Hepatocyte (in vitro differentiated cells): ENCODE measurements at regions not wholly inside any gene's neighbourhood (a gene's known extent, or its start where the extent isn't known, plus 50 kb on each side); places are given as distances from the start of the nearest gene placed in this dataset.

Source experiments
- CTCF ChIP-seq: fragments of 200-600 bp; sonication (generic); IDR thresholded peaks from 2 replicates; pipeline ENCODE4 v1.5.1; 2016; ENCODE audit warnings: antibody characterized with exemption, mild to moderate bottlenecking; ENCODE audit not compliant: poor library complexity
- EZH2 ChIP-seq: fragments of 200-600 bp; sonication (generic); IDR thresholded peaks from 2 replicates; pipeline ENCODE4 v1.6.1; 2016; ENCODE audit warnings: antibody characterized with exemption, mild to moderate bottlenecking, borderline replicate concordance
- EZH2phosphoT487 ChIP-seq: fragments of 200-600 bp; sonication (generic); IDR thresholded peaks from one replicate; pipeline ENCODE4 v1.6.1; 2018; ENCODE audit warnings: antibody characterized with exemption, mild to moderate bottlenecking, low read depth, moderate library complexity; ENCODE audit not compliant: unreplicated experiment, severe bottlenecking

DNA sequence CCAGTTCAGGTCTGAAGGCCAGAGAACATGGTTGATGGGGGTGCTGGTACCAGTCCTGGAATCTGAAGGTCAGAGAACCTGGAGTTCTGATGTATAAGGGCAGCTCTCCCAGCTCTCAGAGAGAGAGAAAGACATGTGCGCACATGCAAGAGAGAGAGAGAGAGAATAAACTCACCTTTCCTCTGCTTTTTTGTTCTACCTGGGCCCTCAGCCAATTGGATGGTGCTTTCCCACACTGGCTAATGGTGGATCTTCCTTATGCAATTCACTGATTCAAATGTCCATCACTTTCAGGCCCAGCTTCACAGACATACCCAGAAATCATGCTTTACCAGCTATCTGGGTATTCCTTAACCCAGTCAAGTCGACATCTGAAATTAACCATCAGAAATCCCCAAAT is 377.7 kb upstream of the MEX3C start:
- TF ChIP-seq CTCF (no peak), EZH2 (no peak), EZH2phosphoT487 (no peak)
